Heart left ventricle (tissue), 13 donors: ENCODE measurements at regions not wholly inside any gene's neighbourhood (a gene's known extent, or its start where the extent isn't known, plus 50 kb on each side); places are given as distances from the start of the nearest gene placed in this dataset.

ENCODE experiments used
- CTCF ChIP-seq, 12 donors: fragments of 200-600 bp; sonication (generic) in 4 of 12; IDR thresholded peaks; one replicate each; pipeline versions ENCODE4 v1.5.0 to v1.8.0; 2018 to 2022; ENCODE audit warnings: antibody characterized with exemption in 12 of 12, mild to moderate bottlenecking in 5 of 12
- POLR2A ChIP-seq, 2 donors: fragments of 450-650 bp; IDR thresholded peaks; one replicate each; pipeline ENCODE4 v1.6.1; 2017; ENCODE audit warnings: antibody characterized with exemption in 2 of 2, mild to moderate bottlenecking in 2 of 2, moderate library complexity in 2 of 2
- donor health status: ischemic (EF 13 %, LVEDD 7.1; RV severe dilation, severe dysfunction).
- donor health status: DM: no; HTN: yes; CAD: no.
- donor health status: DM: no; HTN: no; CAD: no.
- donor health status: ischemic (EF 25% LVEDD 6.9; RV normal size, moderate dysfunction).
- donor health status: ischemic (EF 25% LVEDD 5.7; RV mildly dilated, moderate dysfunction).
- donor health status: ischemic (EF 35%, LVEDD 5.7; RV mildly dilated, moderate dysfunction).
- donor health status: nonischemic (EF 11% LVEDD 7.7; RV severe dilation, severe dysfunction).
- donor health status: DM: yes; HTN: yes; CAD: no.
- donor health status: PGD.
- donor health status: ischemic (EF 29% LVEDD 5.4; RV normal size, mild dysfunction).
- donor health status: nonischemic (EF 23%, LVEDD 6.1; RV moderate dilation, normal function).

DNA sequence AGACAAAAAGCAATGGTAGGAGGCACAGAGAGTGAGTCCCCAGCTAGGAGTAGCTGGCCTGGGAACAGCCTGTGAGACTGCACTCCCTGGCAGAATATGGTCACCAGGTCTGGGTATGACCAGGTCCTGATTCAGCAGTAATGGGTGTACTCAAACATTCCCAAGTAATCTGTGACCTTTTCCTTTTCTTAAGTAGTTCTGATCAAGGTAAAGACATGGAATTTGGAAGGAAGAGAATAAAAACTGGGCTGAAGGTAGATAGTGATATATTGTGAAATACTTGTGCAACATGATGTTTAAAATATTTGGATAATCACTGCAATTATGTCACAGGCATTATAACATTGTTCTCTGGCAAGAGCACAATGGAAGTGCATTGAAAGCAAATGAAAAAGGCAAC is 147.2 kb upstream of the DPYD start:
- no peak for TF ChIP-seq CTCF (IDR thresholded peaks at IDR 0.05)
- no peak for TF ChIP-seq POLR2A (IDR thresholded peaks at IDR 0.05)
